HepG2 (cell line): ENCODE measurements at regions not wholly inside any gene's neighbourhood (a gene's known extent, or its start where the extent isn't known, plus 50 kb on each side); places are given as distances from the start of the nearest gene placed in this dataset.

ENCODE experiments used
- CCDC6 ChIP-seq: sonication (generic); formaldehyde crosslinking; IDR thresholded peaks from 2 replicates; pipeline ENCODE4 v1.8.1; 2022; ENCODE audit warnings: mild to moderate bottlenecking, missing genetic modification reagents, moderate library complexity
- ETV5 ChIP-seq: IDR thresholded peaks from 2 replicates; pipeline ENCODE4 v1.6.1; 2018; ENCODE audit warnings: missing biosample characterization, missing genetic modification reagents, inconsistent platforms, borderline replicate concordance
- FOXP1 ChIP-seq, 2 experiments: fragments of 450-650 bp in 1 of 2; IDR thresholded peaks; 2 replicates each; pipeline ENCODE4 v1.6.1; 2017 to 2018; ENCODE audit warnings: antibody characterized with exemption in 1 of 2
- HOXA5 ChIP-seq: sonication (generic); formaldehyde crosslinking; IDR thresholded peaks from 2 replicates; pipeline ENCODE4 v1.4.0; 2020; ENCODE audit warnings: missing genetic modification reagents
- KDM6A ChIP-seq: IDR thresholded peaks from 2 replicates; pipeline ENCODE4 v1.6.1; 2016; ENCODE audit warnings: low read depth
- NCOR1 ChIP-seq: fragments of 200-600 bp; sonication (generic); IDR thresholded peaks from 2 replicates; pipeline ENCODE4 v1.7.0; 2017; ENCODE audit warnings: antibody characterized with exemption, low read length, borderline replicate concordance
- NFIC ChIP-seq: IDR thresholded peaks from 2 replicates; pipeline ENCODE4 v1.6.1; 2012; ENCODE audit warnings: mild to moderate bottlenecking, low read length, inconsistent platforms
- RXRB ChIP-seq: IDR thresholded peaks from 2 replicates; pipeline ENCODE4 v1.6.1; 2016; ENCODE audit warnings: borderline replicate concordance, missing genetic modification reagents, missing compliant biosample characterization
- SAP130 ChIP-seq: IDR thresholded peaks from 2 replicates; pipeline ENCODE4 v1.6.1; 2016; ENCODE audit warnings: low read depth
- SETDB1 ChIP-seq: sonication (generic); formaldehyde crosslinking; IDR thresholded peaks from 2 replicates; pipeline ENCODE4 v1.5.1; 2020; ENCODE audit warnings: missing genetic modification reagents, mild to moderate bottlenecking, borderline replicate concordance
- TBX2 ChIP-seq: sonication (generic); formaldehyde crosslinking; IDR thresholded peaks from 2 replicates; pipeline ENCODE4 v1.5.0; 2020; ENCODE audit warnings: missing genetic modification reagents, mild to moderate bottlenecking, borderline replicate concordance
- ZBTB38 ChIP-seq: sonication (generic); formaldehyde crosslinking; IDR thresholded peaks from 2 replicates; pipeline ENCODE4 v1.5.1; 2020; ENCODE audit warnings: mild to moderate bottlenecking, missing genetic modification reagents
- ZFP36L1 ChIP-seq: sonication (generic); formaldehyde crosslinking; IDR thresholded peaks from 2 replicates; pipeline ENCODE4 v1.8.0; 2022; ENCODE audit warnings: mild to moderate bottlenecking, missing genetic modification reagents, moderate library complexity
- ZNF33B ChIP-seq: sonication (generic); formaldehyde crosslinking; IDR thresholded peaks from 2 replicates; pipeline ENCODE4 v1.5.1; 2020; ENCODE audit warnings: mild to moderate bottlenecking, missing genetic modification reagents
- ZNF350 ChIP-seq: sonication (generic); formaldehyde crosslinking; IDR thresholded peaks from 2 replicates; pipeline ENCODE4 v1.4.0; 2020; ENCODE audit warnings: mild to moderate bottlenecking, low read depth, missing genetic modification reagents, borderline replicate concordance
- ZNF652 ChIP-seq: IDR thresholded peaks from 2 replicates; pipeline ENCODE4 v1.6.1; 2016; ENCODE audit warnings: low read depth, borderline replicate concordance
- TF ChIP-seq, protein P1 (sequence below): sonication (generic); formaldehyde crosslinking; IDR thresholded peaks from 2 replicates; pipeline ENCODE4 v1.8.1; 2023; ENCODE audit warnings: mild to moderate bottlenecking, missing genetic modification reagents
- TF ChIP-seq, protein P2 (sequence below): sonication (generic); formaldehyde crosslinking; IDR thresholded peaks from 2 replicates; pipeline ENCODE4 v1.4.0; 2020; ENCODE audit warnings: mild to moderate bottlenecking, missing genetic modification reagents
- TF ChIP-seq, protein P3 (sequence below): sonication (generic); formaldehyde crosslinking; IDR thresholded peaks from 2 replicates; pipeline ENCODE4 v1.4.0; 2020; ENCODE audit warnings: low read depth, missing genetic modification reagents
- TF ChIP-seq, protein P4 (sequence below): sonication (generic); formaldehyde crosslinking; IDR thresholded peaks from 2 replicates; pipeline ENCODE4 v1.5.1; 2020; ENCODE audit warnings: missing genetic modification reagents, mild to moderate bottlenecking, borderline replicate concordance

DNA sequence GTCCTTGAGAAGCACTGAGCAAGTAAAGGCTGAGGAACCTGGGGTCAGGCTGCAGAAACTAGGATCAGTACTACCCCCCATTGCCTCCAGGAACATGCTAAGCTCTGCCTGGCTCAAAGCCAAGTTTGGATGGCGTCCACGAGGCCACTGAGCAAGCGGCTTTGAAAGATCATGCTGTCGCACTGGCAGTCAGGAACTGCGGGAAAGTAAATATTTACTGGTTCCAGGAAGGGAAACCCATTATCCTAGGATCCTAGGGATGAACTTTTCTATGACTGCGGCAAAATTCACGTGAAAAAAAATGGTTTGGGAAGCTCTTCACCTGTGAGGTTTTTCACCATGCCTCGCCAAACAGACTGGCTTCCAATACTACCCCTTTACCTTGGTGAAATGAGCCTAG is 75.3 kb upstream of the PJA2 start (continued):
- TF ChIP-seq, protein P1, sequence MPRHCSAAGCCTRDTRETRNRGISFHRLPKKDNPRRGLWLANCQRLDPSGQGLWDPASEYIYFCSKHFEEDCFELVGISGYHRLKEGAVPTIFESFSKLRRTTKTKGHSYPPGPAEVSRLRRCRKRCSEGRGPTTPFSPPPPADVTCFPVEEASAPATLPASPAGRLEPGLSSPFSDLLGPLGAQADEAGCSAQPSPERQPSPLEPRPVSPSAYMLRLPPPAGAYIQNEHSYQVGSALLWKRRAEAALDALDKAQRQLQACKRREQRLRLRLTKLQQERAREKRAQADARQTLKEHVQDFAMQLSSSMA (CRISPR knock-in tag): no peak
- peak; percentile 40; the same call in 1 of the 2 replicates for TF ChIP-seq ZBTB38 (CRISPR knock-in tag)
- peak; percentile 90 for TF ChIP-seq RXRB (CRISPR knock-in tag)
- TF ChIP-seq SAP130 (CRISPR knock-in tag): peak; percentile 81
- peak; percentile 68; the same call in 1 of the 2 replicates for TF ChIP-seq CCDC6 (CRISPR knock-in tag)
- TF ChIP-seq, protein P2, sequence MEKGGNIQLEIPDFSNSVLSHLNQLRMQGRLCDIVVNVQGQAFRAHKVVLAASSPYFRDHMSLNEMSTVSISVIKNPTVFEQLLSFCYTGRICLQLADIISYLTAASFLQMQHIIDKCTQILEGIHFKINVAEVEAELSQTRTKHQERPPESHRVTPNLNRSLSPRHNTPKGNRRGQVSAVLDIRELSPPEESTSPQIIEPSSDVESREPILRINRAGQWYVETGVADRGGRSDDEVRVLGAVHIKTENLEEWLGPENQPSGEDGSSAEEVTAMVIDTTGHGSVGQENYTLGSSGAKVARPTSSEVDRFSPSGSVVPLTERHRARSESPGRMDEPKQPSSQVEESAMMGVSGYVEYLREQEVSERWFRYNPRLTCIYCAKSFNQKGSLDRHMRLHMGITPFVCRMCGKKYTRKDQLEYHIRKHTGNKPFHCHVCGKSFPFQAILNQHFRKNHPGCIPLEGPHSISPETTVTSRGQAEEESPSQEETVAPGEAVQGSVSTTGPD (CRISPR knock-in tag): 0 out of 2 replicates have a peak, but pooled peaks have one; percentile 37
- peak; percentile 53; the same call in 1 of the 2 replicates for TF ChIP-seq ZNF652
- peak; percentile 76; the same call in 1 of the 2 replicates for TF ChIP-seq ZFP36L1 (CRISPR knock-in tag)
- no peak for TF ChIP-seq ZNF33B (CRISPR knock-in tag)
- TF ChIP-seq, protein P3, sequence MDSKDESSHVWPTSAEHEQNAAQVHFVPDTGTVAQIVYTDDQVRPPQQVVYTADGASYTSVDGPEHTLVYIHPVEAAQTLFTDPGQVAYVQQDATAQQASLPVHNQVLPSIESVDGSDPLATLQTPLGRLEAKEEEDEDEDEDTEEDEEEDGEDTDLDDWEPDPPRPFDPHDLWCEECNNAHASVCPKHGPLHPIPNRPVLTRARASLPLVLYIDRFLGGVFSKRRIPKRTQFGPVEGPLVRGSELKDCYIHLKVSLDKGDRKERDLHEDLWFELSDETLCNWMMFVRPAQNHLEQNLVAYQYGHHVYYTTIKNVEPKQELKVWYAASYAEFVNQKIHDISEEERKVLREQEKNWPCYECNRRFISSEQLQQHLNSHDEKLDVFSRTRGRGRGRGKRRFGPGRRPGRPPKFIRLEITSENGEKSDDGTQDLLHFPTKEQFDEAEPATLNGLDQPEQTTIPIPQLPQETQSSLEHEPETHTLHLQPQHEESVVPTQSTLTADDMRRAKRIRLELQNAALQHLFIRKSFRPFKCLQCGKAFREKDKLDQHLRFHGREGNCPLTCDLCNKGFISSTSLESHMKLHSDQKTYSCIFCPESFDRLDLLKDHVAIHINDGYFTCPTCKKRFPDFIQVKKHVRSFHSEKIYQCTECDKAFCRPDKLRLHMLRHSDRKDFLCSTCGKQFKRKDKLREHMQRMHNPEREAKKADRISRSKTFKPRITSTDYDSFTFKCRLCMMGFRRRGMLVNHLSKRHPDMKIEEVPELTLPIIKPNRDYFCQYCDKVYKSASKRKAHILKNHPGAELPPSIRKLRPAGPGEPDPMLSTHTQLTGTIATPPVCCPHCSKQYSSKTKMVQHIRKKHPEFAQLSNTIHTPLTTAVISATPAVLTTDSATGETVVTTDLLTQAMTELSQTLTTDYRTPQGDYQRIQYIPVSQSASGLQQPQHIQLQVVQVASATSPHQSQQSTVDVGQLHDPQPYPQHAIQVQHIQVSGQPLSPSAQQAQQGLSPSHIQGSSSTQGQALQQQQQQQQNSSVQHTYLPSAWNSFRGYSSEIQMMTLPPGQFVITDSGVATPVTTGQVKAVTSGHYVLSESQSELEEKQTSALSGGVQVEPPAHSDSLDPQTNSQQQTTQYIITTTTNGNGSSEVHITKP (CRISPR knock-in tag): peak; percentile 92; the same call in 1 of the 2 replicates
- peak; percentile 32; the same call in 1 of the 2 replicates for TF ChIP-seq KDM6A (CRISPR knock-in tag)
- peak; percentile 97 for TF ChIP-seq NFIC
- no peak; the same call in 1 of the 2 replicates for TF ChIP-seq SETDB1 (CRISPR knock-in tag)
- no peak; the same call in 1 of the 2 replicates for TF ChIP-seq NCOR1
- TF ChIP-seq TBX2: peak; percentile 73; the same call in 1 of the 2 replicates
- TF ChIP-seq HOXA5 (CRISPR knock-in tag): peak; percentile 74; the same call in 1 of the 2 replicates
- TF ChIP-seq ETV5: peak; percentile 72; the same call in 1 of the 2 replicates
- TF ChIP-seq ZNF350 (CRISPR knock-in tag): peak; percentile 87; the same call in 1 of the 2 replicates
- 0 out of 2 replicates have a peak, but pooled peaks have one; percentile 26 for TF ChIP-seq FOXP1 (IDR thresholded peaks at IDR 0.05)
- peak; percentile 85 for TF ChIP-seq FOXP1 (CRISPR knock-in tag; IDR thresholded peaks at IDR 0.05)
- TF ChIP-seq, protein P4, sequence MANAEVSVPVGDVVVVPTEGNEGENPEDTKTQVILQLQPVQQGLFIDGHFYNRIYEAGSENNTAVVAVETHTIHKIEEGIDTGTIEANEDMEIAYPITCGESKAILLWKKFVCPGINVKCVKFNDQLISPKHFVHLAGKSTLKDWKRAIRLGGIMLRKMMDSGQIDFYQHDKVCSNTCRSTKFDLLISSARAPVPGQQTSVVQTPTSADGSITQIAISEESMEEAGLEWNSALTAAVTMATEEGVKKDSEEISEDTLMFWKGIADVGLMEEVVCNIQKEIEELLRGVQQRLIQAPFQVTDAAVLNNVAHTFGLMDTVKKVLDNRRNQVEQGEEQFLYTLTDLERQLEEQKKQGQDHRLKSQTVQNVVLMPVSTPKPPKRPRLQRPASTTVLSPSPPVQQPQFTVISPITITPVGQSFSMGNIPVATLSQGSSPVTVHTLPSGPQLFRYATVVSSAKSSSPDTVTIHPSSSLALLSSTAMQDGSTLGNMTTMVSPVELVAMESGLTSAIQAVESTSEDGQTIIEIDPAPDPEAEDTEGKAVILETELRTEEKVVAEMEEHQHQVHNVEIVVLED (CRISPR knock-in tag): no peak
